ENCODE measurements at regions not wholly inside any gene's neighbourhood (a gene's known extent, or its start where the extent isn't known, plus 50 kb on each side); places are given as distances from the start of the nearest gene placed in this dataset.

GRCh38 chr1:238833919-238834318 is 552.4 kb upstream of the CHRM3 start:
- H3K4me3 ChIP-seq (ENCODE audit: low read depth, low read length), result no peak overlapping the region
- TF ChIP-seq CTCF (IDR thresholded peaks at IDR 0.05; ENCODE audit: insufficient read depth, low read depth, low read length, missing control alignments), result no peak
- DNase-seq (ENCODE audit: low read depth), result no peak

GRCh38 chr1:238832106-238832505 is 554.3 kb upstream of the CHRM3 start:
- no peak for DNase-seq (ENCODE audit: low read depth)
- TF ChIP-seq CTCF (IDR thresholded peaks at IDR 0.05; ENCODE audit: insufficient read depth, low read depth, low read length, missing control alignments), result no peak
- no peak overlapping the region for H3K4me3 ChIP-seq (ENCODE audit: low read depth, low read length)

GRCh38 chr1:238830036-238830611 is 556.2 kb upstream of the CHRM3 start:
- H3K4me3 ChIP-seq (ENCODE audit: low read depth, low read length), result no peak overlapping the region
- TF ChIP-seq CTCF (IDR thresholded peaks at IDR 0.05; ENCODE audit: insufficient read depth, low read depth, low read length, missing control alignments), result no peak
- no peak for DNase-seq (ENCODE audit: low read depth)

- DNase-seq (ENCODE audit: low read depth), result no peak
- H3K4me3 ChIP-seq (ENCODE audit: low read depth, low read length), result no peak overlapping the region
- TF ChIP-seq CTCF (IDR thresholded peaks at IDR 0.05; ENCODE audit: insufficient read depth, low read depth, low read length, missing control alignments), result no peak
Measured at GRCh38 chr1:238826891-238827290, 559.5 kb upstream of the CHRM3 start.

GRCh38 chr1:238823416-238823815 is 563.0 kb upstream of the CHRM3 start:
- no peak for TF ChIP-seq CTCF (IDR thresholded peaks at IDR 0.05; ENCODE audit: insufficient read depth, low read depth, low read length, missing control alignments)
- no peak for DNase-seq (ENCODE audit: low read depth)
- no peak overlapping the region for H3K4me3 ChIP-seq (ENCODE audit: low read depth, low read length)

GRCh38 chr1:238811211-238811879 is 575.0 kb upstream of the CHRM3 start:
- no peak overlapping the region for H3K4me3 ChIP-seq (ENCODE audit: low read depth, low read length)
- TF ChIP-seq CTCF (IDR thresholded peaks at IDR 0.05; ENCODE audit: insufficient read depth, low read depth, low read length, missing control alignments), result no peak
- no peak for DNase-seq (ENCODE audit: low read depth)

- TF ChIP-seq CTCF (IDR thresholded peaks at IDR 0.05; ENCODE audit: insufficient read depth, low read depth, low read length, missing control alignments), result no peak
- DNase-seq (ENCODE audit: low read depth), result no peak
- no peak overlapping the region for H3K4me3 ChIP-seq (ENCODE audit: low read depth, low read length)
Measured at GRCh38 chr1:238790882-238791281, 595.5 kb upstream of the CHRM3 start.
